LHCN-M2 (cell line): ENCODE measurements at regions not wholly inside any gene's neighbourhood (a gene's known extent, or its start where the extent isn't known, plus 50 kb on each side); places are given as distances from the start of the nearest gene placed in this dataset.

Experiments used
- DNase-seq: peaks from one replicate; pipeline ENCODE4 v3.0.0-alpha.2; 2012; ENCODE audit warnings: low read depth

- peak; percentile 36 for DNase-seq
These were observed 68.6 kb upstream of the HS3ST1 start for GRCh38 chr4:11497212-11497806.

DNA sequence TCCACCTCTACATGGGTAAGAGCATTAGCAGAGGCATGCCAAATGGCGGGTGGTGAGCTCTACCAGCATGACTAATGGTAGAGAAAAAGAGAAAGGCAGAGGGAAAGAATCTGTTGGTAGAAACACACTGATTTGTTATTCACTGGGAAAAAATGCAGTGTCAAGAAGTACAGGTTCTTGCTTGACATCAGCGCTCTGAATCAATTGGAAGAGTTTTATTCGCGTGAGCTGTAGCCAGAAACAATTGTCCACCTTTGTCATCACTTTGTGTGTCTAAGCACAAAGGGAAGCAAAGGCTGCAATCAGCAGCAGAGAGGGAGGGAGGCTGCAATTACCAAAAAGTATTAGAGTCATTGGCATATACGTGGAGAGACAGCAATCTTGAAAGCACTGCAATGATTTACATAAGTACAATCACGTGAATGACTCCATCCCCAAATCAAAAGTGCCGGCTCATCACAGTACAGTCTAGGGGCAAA lies 67.7 kb upstream of the HS3ST1 start:
- DNase-seq = peak; percentile 73

DNA sequence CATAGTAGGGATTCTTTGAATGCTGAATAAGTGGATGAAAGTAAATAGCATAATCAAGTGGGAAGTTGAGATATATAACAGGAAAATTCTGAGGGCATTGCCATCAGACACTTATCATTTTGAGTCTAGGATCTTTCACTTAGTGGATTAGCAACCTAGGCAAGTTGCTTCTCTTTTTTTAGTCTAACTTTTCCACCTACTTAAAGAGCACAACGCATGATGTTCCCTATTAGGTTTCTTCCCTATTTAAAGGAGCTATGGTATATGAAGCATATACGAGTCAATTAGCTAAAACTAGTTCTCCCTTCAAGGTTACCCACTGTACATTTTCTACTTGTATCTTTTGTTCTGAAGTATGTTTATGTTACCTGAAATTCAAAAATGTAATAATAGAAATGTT lies 67.1 kb upstream of the HS3ST1 start:
- no peak for DNase-seq

DNA sequence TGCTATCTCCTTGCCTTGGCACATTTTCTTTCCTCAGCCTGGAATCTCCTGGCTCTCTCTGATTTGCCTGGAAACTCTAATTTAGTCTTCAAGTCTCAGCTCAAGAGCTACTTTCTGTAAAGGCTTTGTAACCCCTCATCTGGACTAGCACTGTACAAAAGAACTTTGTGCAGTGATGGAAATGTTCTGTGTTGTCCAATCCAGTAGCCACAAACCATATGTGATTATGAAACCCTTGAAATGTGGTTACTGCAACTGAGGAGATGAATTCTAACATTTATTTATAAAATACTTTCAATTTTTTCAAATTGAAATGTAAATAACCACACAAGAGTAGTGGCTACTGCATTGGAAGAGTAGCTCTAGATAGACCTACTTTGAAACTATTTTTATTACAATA lies 66.6 kb upstream of the HS3ST1 start:
- peak; percentile 60 for DNase-seq

GRCh38 chr4:11494232-11494631 lies 65.5 kb upstream of the HS3ST1 start:
- no peak for DNase-seq

DNA sequence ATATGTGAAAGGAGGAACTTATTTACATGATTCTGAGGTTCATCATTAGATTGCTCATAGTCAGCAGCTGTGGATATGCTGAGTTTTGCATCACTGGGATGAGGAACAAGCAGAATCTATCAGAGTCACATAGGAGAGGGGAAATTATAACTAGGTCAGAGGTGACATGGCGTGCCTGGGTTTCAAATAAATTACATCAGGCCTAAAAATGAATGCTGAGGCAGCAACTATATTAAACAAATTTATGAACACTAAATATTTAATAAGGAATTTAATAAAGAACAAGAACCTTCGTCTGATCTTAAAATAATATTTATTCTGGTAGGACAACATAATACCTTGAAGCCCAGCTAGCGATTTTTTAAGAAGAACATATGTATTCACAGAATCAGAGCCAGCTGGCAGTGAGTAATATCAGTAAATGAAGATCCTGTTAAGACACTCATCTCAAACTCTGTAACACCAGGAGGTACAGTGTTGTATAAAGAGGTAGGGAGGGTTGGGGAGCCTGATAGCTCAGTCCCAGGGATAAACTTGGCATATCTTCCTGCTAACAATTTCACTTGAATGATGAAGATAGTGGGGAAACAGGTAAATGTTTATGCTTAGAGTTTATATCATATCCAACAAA lies 60.9 kb upstream of the HS3ST1 start:
- no peak for DNase-seq

DNA sequence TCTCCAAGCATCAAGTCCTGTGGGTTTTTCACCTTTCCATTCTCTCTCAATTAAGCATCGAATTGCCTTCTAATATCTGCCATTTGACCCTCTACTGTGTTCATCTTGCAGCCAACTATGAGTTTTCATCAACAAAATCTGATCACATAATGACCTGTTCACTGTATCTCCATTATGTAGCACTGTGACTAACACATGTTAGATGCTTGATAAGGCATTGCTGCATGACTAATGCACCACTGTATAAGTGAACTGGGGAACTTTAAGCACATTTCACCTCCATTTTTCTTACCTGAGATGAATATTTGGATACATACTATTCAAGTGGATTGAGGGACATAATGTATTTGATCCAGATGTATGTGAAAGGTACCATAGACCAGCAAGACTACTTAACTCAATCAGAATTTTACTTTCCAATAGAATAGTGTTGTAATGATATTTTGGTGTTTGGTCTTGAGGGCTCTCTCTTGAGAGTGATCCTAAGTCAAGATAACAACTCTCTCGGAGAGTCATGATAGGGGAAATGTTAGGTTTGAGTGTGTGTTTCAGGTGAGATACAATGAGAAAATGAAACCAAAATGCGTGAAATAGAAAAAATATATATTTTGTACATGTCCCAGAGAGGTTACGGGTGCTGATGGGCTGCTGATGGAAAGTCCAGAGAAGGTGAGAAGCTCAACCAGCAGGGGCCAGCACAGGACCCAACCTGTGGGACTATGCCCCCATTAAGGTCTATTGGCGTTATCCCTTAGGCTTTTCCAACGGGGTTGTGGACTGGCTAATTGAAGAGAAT lies 60.2 kb upstream of the HS3ST1 start:
- DNase-seq = no peak

GRCh38 chr4:11487868-11488544 lies 59.3 kb upstream of the HS3ST1 start:
- DNase-seq = peak; percentile 68

DNA sequence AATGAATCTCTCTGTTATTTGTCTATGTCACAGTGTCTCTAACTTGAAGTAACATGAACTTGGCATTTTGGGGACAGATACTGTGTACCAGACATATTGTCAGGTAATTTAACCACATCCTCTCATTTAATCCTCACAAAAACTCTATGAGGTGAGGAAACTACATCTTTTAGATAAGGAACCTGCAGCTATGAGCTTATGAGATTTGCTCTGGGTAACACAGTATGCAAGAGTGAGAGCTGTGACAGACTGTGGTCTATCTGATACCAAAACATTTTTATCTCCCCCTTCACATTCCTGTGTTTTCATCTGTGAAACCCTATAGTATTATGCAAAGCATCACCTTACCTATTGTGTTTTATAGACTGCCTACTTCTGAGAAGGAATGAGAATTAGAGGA lies 58.4 kb upstream of the HS3ST1 start:
- no peak for DNase-seq

GRCh38 chr4:11485926-11486325 lies 57.2 kb upstream of the HS3ST1 start:
- peak; percentile 78 for DNase-seq

DNA sequence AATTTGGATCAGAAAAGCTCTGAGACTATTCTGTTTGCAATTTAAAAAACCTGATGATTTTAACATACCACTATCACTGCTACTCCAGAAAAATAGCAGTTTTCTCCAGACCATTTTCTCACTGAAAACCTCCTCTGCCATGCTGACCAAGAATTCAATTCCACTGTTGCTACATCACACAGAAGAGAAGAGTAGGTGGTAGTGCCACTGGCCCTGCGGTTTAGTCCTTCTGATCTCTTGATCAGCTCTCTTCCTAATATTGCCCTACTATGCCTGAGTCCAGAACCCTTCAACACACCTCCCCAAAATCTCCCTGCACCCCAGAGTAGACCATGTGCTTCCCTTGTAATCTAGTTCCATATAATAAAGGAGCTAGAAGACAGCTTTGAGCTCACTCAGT lies 55.8 kb upstream of the HS3ST1 start:
- no peak for DNase-seq

DNA sequence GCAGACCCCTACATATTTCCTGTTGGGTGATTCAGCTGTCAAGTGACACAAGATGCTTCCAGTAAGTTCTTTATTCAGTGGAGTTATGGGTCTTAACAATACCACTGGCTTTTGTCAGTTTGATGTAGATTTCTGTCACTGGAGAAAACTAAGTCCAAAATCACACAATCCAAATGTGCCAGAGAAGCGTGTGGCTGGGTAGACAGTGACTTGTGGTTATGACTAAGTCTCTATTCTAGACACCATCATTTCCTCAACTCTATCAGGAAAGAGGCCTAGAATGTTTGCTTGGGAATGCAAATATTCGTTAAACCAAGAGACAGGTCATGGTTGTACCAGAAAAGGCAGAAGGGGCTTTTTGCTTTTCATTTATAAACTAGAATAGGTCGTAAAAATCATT lies 54.4 kb upstream of the HS3ST1 start:
- peak; percentile 54 for DNase-seq

GRCh38 chr4:11480683-11481082 lies 52.0 kb upstream of the HS3ST1 start:
- DNase-seq = peak; percentile 54
